ENCODE measurements at regions not wholly inside any gene's neighbourhood (a gene's known extent, or its start where the extent isn't known, plus 50 kb on each side); places are given as distances from the start of the nearest gene placed in this dataset.

DNA sequence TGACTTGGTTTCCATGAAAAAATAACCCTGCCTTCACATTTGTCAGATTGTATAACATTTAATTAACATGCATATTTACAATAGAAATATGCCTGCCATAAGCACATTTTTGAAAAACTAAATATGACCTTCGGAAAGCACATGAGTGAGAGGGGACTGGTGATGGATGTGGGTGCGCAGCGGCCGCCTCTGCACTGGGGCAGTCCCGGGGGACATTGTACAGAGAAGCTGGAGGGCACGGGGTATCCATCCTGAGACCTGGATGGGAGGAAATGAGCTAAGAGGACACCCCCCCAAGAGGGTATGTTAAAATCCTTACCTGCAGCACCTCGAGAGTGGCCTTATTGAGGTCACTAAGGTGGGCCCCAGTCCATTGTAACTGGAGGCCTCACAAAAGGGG is 161.3 kb upstream of the IRX4 start:
- CTCF ChIA-PET, result interaction anchor here (0.6 kb wide), 1 partner anchor 9 kb away, joined by 3 read pairs; no protein-coding TSS in a partner anchor
- no peaks in the 10 kb centered on the region for H3K4me1 Mint-ChIP-seq (ENCODE audit: insufficient read depth, unreplicated experiment)
- DNase-seq (ENCODE audit: unreplicated experiment), result no peak
- TF ChIP-seq, protein P1, sequence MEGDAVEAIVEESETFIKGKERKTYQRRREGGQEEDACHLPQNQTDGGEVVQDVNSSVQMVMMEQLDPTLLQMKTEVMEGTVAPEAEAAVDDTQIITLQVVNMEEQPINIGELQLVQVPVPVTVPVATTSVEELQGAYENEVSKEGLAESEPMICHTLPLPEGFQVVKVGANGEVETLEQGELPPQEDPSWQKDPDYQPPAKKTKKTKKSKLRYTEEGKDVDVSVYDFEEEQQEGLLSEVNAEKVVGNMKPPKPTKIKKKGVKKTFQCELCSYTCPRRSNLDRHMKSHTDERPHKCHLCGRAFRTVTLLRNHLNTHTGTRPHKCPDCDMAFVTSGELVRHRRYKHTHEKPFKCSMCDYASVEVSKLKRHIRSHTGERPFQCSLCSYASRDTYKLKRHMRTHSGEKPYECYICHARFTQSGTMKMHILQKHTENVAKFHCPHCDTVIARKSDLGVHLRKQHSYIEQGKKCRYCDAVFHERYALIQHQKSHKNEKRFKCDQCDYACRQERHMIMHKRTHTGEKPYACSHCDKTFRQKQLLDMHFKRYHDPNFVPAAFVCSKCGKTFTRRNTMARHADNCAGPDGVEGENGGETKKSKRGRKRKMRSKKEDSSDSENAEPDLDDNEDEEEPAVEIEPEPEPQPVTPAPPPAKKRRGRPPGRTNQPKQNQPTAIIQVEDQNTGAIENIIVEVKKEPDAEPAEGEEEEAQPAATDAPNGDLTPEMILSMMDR (IDR thresholded peaks at IDR 0.05; ENCODE audit: unreplicated experiment), result no peak
- H3K9me3 Mint-ChIP-seq (ENCODE audit: unreplicated experiment), result no peaks in the 10 kb centered on the region
- intact Hi-C loops (cut with micrococcal nuclease), result no loop called here
- POLR2A ChIA-PET, result no interaction called here
- peaks cover 51% of the 10 kb centered on the region for H3K27me3 Mint-ChIP-seq (ENCODE audit: insufficient read depth, unreplicated experiment)
- BruUV-seq (replicated peaks), result no TSS peak
- H3K4me3 Mint-ChIP-seq (ENCODE audit: unreplicated experiment), result no peak overlapping the region
- no peak overlapping the region for H3K27ac Mint-ChIP-seq (ENCODE audit: low read depth, unreplicated experiment)
- H3K36me3 Mint-ChIP-seq (ENCODE audit: insufficient read depth, unreplicated experiment), result no peaks in the 10 kb centered on the region

DNA sequence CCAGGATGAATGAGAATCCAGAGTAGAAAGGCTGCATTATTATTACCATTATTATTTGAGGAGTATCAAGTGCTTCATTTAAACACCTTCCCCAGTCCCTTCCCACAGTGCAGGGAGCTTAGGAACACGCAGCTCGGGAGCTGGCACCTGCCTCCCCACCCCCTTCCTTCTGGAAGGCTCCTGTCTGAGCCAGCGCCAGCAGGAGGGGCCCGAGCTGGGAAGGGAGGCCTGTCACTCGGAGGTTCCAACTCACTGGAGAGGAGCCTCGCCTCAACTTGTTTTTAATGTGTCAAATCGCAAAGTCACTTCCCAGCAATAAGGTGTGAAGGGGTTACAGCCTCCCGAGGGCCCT is 156.4 kb upstream of the IRX4 start:
- TF ChIP-seq, protein P1 (IDR thresholded peaks at IDR 0.05; ENCODE audit: unreplicated experiment), result no peak
- no TSS peak for BruUV-seq (replicated peaks)
- POLR2A ChIA-PET, result interaction anchor here (0.5 to 1.8 kb wide), 3 partner anchors 10 to 155 kb away, joined by 3 to 4 read pairs (median 3); no protein-coding TSS in a partner anchor
- Mint-ChIP-seq H3K4me3 (ENCODE audit: unreplicated experiment) (peak overlapping the region; percentile 71), H3K4me1 (ENCODE audit: insufficient read depth, unreplicated experiment) (no peaks in the 10 kb centered on the region), H3K27ac (ENCODE audit: low read depth, unreplicated experiment) (peak overlapping the region; percentile 31), H3K36me3 (ENCODE audit: insufficient read depth, unreplicated experiment) (no peaks in the 10 kb centered on the region), H3K9me3 (ENCODE audit: unreplicated experiment) (no peaks in the 10 kb centered on the region), H3K27me3 (ENCODE audit: insufficient read depth, unreplicated experiment) (peaks cover 27% of the 10 kb centered on the region)
- peak; percentile 48 for DNase-seq (ENCODE audit: unreplicated experiment)
- intact Hi-C loops (cut with micrococcal nuclease), result loop anchor here (2.0 to 10.0 kb wide), 4 partner anchors 104 to 708 kb away; no protein-coding TSS in a partner anchor
- CTCF ChIA-PET, result interaction anchor here (0.7 to 1.0 kb wide), 6 partner anchors 66 to 647 kb away, joined by 3 to 4 read pairs (median 3); no protein-coding TSS in a partner anchor

DNA sequence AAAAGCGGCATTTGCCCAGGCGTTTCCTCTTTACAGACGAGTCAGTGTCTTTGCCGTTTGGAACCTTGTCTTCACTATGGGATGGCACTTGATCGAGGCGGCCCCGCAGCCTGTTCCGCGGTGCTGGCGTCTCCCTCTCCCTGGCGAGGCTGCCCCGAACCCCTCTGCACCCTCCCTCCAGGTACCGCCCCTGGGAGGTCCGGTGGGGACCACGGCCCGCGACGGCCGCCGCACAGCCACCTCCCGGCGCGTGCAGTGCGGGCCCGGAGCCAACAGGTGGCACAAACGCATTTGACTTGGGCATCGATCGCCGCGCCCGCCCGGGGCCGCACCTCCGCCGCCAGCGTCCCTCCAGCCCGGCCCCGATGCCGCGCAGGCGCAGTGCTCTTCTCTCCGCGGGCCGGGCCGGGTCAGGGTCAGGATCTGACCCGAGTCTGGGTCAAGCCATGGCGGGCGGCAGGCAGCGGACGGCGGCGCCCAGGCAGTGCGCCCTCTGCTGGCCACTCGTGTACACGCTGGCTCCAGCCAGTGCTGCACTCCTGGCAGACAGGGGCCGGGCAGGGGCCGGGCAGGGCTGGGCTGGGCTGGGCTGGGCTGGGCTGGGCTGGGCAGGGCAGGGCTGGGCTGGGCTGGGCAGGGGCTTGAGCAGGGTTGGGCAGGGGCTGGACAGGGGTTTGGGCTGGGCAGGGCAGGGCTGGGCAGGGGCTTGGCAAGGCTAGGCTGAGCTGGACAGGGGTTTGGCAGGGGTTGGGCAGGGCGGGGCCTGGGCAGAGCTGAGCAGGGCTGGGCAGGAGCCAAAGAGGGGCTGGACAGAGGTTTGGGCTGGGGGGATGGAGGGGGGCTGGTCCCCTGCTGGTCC is 155.8 kb upstream of the IRX4 start:
- Mint-ChIP-seq H3K36me3 (ENCODE audit: insufficient read depth, unreplicated experiment) (no peaks in the 10 kb centered on the region), H3K4me3 (ENCODE audit: unreplicated experiment) (peak overlapping the region; percentile 71), H3K9me3 (ENCODE audit: unreplicated experiment) (no peaks in the 10 kb centered on the region), H3K27ac (ENCODE audit: low read depth, unreplicated experiment) (no peak overlapping the region), H3K27me3 (ENCODE audit: insufficient read depth, unreplicated experiment) (peaks cover 27% of the 10 kb centered on the region), H3K4me1 (ENCODE audit: insufficient read depth, unreplicated experiment) (no peaks in the 10 kb centered on the region)
- TF ChIP-seq, protein P1 (IDR thresholded peaks at IDR 0.05; ENCODE audit: unreplicated experiment), result peak; percentile 83
- intact Hi-C loops (cut with micrococcal nuclease), result loop anchor here (1.0 to 10.0 kb wide), 5 partner anchors 104 to 709 kb away; no protein-coding TSS in a partner anchor
- POLR2A ChIA-PET, result interaction anchor here (0.5 to 1.8 kb wide), 3 partner anchors 11 to 154 kb away, joined by 3 to 4 read pairs (median 3); no protein-coding TSS in a partner anchor
- CTCF ChIA-PET, result interaction anchor here (0.7 to 1.0 kb wide), 4 partner anchors 66 to 235 kb away, joined by 3 to 4 read pairs (median 4); no protein-coding TSS in a partner anchor
- BruUV-seq (replicated peaks), result no TSS peak
- DNase-seq (ENCODE audit: unreplicated experiment), result peak; percentile 68

DNA sequence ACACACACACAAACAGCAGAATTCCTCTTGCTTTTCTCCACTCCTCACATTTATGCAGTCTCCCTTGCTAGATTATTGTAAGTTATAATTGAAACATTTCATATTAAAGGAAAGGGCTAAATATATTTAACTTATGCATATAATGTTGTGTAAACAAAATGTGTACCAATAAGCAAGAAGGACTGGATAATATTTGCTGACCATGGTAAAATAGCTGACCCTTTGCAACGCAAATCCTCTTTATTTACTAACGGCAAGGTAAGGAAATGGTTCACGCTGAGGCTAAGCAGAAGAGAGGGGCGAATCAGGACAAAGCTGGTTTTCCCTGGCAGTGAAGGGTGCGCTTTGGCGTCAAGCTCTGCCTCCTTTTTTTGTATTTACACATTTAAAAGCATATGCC is 154.2 kb upstream of the IRX4 start:
- Mint-ChIP-seq H3K27ac (ENCODE audit: low read depth, unreplicated experiment) (no peak overlapping the region), H3K4me1 (ENCODE audit: insufficient read depth, unreplicated experiment) (no peaks in the 10 kb centered on the region), H3K27me3 (ENCODE audit: insufficient read depth, unreplicated experiment) (peaks cover 41% of the 10 kb centered on the region), H3K36me3 (ENCODE audit: insufficient read depth, unreplicated experiment) (no peaks in the 10 kb centered on the region), H3K4me3 (ENCODE audit: unreplicated experiment) (no peak overlapping the region), H3K9me3 (ENCODE audit: unreplicated experiment) (no peaks in the 10 kb centered on the region)
- no TSS peak for BruUV-seq (replicated peaks)
- intact Hi-C loops (cut with micrococcal nuclease), result loop anchor here (5.0 to 10.0 kb wide), 2 partner anchors 102 to 710 kb away; no protein-coding TSS in a partner anchor
- TF ChIP-seq, protein P1 (IDR thresholded peaks at IDR 0.05; ENCODE audit: unreplicated experiment), result no peak
- POLR2A ChIA-PET, result no interaction called here
- DNase-seq (ENCODE audit: unreplicated experiment), result no peak
- CTCF ChIA-PET, result interaction anchor here (0.6 to 0.8 kb wide), 3 partner anchors 156 to 1557 kb away, joined by 3 read pairs; no protein-coding TSS in a partner anchor

All from MCF 10A (cell line).